Left renal cortex interstitium (tissue), 4 donors: ENCODE measurements at regions not wholly inside any gene's neighbourhood (a gene's known extent, or its start where the extent isn't known, plus 50 kb on each side); places are given as distances from the start of the nearest gene placed in this dataset.

Experiments used
- DNase-seq, 4 donors: peaks; one replicate each; pipeline ENCODE4 v3.0.0-alpha.2; 2013; ENCODE audit warnings: low read depth in 4 of 4, low spot score in 2 of 4, missing footprints in 1 of 4

DNA sequence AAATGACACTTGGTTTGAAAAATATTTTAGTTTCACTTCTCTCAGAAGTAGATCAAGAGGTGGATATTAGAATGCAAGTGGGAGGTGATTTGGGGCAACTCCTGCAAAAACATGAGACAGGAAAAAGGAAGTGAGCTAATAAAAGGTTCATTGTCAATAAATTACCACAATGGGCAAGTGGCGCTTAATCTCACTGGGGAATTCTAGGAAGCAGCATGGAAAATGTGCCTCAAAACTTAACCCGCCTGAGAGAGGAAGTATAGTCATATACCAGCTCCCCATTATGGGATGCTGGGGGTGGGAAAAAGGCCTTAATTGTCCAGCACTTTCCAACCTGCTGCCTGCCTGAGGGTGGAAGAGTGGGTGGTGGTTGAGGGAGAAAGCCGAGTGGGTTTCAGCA is 204.1 kb downstream of the ELAVL2 start:
- no peak for DNase-seq

DNA sequence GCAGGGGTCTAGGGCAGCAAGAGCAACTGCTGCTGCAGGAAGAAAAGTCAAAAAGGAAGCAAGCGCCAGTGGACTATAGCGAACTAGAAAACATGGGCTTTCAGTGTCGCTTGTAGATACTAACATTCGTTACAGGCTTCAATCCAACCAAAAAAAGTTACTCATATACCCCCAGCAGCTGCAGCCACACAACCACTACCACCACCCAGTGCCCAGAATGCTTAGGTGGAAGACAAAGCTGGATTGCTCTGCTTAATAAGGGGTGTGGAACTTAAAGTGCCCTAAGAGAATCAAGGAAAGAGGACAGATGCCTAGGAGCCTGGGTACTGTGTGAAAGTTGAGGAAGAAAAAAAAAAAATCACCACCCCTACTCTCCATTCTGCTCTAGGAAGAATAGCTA is 203.6 kb downstream of the ELAVL2 start:
- no peak for DNase-seq

DNA sequence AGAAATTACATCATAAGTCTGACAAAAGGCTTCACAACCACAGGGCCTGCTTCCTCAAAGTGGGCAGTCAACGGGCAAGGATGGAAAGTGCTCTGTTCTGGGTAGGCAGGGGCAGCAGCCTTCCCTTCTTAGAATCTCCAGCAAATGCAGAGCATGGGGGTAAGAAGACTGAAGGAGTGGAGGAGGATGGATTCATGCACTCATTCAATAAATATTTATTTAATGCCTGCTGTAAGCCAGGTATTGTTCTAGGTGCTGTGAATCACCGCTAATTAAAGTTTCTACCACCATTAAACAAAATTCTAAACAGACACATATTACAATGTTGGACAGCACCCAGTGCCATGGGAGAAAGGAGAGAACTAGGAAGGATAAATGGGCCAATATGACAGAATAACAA is 195.6 kb downstream of the ELAVL2 start:
- DNase-seq, result no peak

DNA sequence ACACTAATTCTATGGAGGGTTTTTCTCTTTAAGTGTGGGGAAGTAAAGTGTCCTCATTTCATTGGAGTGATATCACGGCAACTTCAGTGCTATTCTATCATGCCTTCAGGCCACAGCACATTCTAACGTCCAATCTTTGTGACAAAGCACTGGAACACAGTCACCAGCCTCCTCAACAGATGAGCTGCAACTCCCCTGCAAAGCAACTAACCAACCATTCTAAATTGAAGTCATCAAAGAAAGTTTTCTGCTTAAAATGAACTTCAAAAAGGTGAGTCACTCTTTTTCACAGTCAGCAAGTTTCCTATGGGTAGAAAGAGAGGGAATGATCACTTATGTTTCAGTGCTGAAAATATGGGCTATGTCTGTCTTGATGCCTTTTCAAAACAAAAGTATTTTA is 190.8 kb downstream of the ELAVL2 start:
- DNase-seq, result no peak

DNA sequence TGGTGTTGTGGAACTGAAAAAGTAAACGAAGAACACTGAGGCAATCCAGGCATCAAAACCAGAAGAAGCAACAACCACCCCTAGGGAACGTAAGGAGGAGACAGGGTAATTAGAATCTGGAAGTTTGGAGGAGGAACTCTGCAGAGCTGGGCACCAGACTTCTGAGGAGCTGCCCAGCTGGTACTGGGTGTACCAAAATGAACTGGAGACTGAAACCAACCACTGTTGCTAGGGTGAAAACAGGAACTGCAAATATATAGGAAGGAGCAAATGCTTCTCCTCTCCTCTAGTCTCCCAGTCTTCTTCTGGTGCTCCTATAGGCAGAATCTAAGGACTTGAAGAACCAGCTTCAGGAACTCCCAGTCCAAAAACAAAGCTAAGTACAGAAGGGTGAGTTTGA is 189.8 kb downstream of the ELAVL2 start:
- no peak for DNase-seq

DNA sequence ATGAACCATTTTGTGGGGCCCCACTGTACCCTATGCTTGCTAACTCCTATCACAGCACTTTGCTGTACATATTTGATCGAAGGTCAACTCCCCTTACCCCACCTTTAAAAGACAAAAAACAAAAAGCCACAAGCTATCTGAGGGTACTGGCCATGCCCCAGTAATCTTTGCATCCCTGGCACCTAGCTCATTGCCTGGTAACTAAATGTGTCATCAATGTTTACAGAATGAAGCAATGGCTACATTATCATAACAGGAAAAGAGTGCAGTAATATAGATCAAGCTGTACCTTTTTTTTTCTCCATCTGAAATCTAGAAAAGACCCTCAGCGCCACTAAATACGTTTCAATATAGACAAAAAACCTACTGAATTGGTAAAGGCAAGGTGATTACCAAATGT is 188.0 kb downstream of the ELAVL2 start:
- no peak for DNase-seq

DNA sequence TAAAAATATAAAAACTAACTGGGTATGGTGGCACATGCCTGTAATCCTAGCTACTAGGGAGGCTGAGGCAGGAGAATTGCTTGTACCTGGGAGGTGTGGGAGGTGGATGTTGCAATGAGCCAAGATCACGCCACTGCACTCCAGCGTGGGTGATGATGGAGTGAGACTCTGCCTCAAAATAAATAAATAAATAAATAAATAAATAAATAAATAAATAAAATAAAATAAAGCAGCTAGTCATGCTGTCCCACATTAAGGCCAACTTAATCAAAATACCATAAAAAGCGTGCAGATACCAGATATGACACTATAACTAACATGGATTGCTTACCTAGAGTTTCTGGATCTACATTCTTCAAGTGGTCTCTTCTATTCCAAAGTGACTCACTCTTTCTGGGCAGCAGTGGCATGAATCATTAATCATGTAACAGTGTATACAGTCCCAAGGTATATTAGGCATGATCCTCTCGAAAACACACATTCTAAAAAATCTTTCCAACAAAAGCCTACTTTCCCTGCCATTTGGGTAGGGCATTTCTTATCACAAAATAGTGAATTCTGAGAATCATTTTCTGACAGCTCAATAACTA is 187.1 kb downstream of the ELAVL2 start:
- DNase-seq, result no peak
